Right renal cortex interstitium (tissue), 3 donors: ENCODE measurements at regions not wholly inside any gene's neighbourhood (a gene's known extent, or its start where the extent isn't known, plus 50 kb on each side); places are given as distances from the start of the nearest gene placed in this dataset.

ENCODE experiments used
- DNase-seq, 3 donors: peaks; one replicate each; pipeline ENCODE4 v3.0.0-alpha.2; 2013; ENCODE audit warnings: low read depth in 3 of 3, low spot score in 2 of 3

DNA sequence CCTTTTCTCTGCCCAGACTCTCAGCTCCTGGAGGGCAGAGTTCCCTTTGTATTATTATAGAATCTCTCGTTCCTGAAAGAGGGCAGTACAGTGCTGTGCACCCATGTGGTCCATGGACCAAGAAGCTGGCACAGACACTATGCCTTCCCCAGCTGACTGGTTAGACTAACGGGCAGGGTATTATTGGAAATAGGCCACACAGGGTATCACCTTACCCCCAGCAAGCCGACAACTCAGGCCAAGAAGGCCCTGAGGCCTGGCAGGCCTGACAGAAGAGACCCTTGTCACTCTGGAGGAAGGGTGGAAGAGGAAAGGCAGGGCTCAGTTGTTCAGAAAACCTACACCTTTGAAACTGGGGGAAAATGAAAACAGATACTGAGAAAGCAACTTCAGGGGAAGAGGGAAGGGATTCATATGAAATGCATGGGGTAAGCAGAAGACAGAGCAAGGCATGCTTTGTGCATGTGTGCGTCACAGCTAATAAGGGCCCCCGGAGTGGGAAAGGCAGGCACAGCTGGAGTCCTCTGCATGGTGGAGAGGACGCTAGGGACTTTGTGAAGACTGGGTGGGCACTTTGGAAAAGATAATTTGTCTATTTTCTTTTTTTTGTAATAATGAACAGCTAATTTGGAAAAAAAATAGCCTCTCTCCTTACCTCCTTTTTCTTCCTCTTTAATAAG, 476.8 kb upstream of the CELF4 start:
- DNase-seq: no peak

GRCh38 chr18:38038242-38038641, 472.6 kb upstream of the CELF4 start:
- DNase-seq: no peak

GRCh38 chr18:38035193-38035592, 469.6 kb upstream of the CELF4 start:
- DNase-seq: no peak

DNA sequence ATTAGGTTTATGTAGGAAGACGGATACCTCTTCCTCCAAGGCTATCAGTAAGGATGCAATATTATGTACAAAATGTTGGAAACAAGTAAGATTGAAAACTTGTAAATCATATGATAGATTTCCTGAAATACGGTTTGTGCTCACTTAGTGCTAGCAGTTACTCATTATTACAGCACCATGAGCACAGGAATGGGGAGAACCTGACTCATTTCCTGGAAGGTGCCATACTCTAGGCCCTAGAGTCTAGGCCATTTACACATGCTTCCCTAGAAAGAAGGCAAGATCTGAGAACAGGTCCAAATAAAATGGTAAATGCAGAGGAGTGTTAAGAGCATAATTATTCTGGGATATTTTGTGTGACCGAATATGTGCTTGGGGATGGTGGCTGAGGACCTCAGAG, 467.7 kb upstream of the CELF4 start:
- no peak for DNase-seq

GRCh38 chr18:38032516-38032915, 466.9 kb upstream of the CELF4 start:
- no peak for DNase-seq

DNA sequence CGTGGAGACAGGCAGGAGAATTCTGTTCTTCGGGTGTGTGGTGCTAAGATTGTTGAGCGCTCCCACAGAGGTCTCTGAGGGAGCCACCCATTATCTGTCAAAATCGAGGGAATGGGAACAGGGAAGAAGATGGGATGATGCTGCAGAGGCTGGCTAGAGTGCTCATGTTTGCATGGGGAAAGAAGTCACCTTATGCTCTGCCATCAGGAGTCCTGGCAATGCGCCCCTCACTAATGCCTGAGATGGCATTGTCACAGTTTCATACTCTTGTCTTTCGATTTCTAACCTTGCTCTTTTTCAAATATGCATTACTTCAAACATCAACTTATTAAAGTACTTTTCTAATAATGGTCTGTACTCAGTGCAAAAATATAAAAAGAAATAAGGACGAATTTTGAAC, 463.3 kb upstream of the CELF4 start:
- DNase-seq: no peak

GRCh38 chr18:38025433-38026038, 459.9 kb upstream of the CELF4 start:
- DNase-seq: peak in 1 of 3 donors; percentile 13

GRCh38 chr18:38023871-38024270, 458.3 kb upstream of the CELF4 start:
- no peak for DNase-seq

- DNase-seq: no peak
Observed at GRCh38 chr18:38022234-38022633, 456.6 kb upstream of the CELF4 start.

DNA sequence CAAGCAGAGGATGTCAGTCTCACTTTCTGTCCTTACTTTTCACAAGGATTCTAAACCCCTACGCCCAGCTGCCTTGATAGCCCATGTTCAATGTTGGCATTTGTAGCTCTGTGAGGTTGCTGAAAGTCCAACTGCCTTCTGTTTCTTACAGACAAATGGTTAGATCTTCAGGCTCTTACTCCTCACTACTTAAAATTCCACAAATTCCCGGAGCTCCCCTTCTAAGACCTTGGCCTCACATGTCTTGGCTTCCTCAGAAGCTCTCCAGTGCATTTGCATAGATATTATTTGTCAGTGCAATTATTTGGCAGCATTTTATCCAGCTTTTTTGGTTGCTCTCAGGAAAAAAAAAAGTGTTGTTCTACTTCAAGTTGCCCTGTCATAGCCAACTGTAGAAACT, 453.7 kb upstream of the CELF4 start:
- DNase-seq: no peak

GRCh38 chr18:38010971-38011857, 445.6 kb upstream of the CELF4 start:
- DNase-seq: no peak

- DNase-seq: no peak
Observed at GRCh38 chr18:38010037-38010436, 444.4 kb upstream of the CELF4 start.

- no peak for DNase-seq
Observed at GRCh38 chr18:38009320-38009719, 443.7 kb upstream of the CELF4 start.

GRCh38 chr18:38007676-38008330, 442.2 kb upstream of the CELF4 start:
- no peak for DNase-seq

DNA sequence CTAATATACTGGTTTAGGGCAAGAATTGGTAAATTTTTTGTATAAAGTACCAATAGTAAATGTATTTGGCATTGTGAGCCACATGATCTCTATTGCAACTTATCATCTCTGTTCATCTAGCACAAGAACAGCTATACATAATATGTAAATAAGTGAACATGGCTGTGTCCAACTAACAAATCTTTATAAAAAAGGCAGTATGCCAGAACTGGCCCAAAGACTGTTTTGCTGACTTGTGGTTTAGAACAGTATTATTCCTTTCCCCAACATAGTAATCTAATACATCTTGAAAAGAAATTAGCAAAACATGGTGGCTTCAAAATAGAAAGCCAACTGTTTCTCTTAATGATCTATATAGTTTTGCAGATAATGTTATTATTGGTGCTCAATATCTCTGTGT, 441.4 kb upstream of the CELF4 start:
- DNase-seq: no peak

GRCh38 chr18:38006541-38006940, 440.9 kb upstream of the CELF4 start:
- no peak for DNase-seq

DNA sequence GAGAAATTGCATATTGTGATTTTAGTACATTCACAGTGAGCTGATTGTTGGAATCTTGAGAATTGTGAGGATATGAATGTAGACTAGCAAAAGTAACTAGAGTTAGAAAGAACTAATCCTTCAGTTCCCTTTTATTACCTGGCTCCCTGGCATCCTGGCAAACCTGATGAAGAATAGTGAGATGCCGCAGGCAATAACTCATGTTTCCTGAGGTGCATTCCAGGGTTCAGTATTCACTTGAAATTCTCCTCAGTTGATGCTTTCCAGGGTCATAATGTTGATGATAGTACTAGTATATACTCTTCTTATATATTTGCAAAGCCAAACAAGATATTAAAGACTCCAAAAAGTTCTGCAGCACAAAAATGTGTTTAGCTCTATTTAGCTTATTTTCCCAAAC, 432.1 kb upstream of the CELF4 start:
- DNase-seq: no peak

DNA sequence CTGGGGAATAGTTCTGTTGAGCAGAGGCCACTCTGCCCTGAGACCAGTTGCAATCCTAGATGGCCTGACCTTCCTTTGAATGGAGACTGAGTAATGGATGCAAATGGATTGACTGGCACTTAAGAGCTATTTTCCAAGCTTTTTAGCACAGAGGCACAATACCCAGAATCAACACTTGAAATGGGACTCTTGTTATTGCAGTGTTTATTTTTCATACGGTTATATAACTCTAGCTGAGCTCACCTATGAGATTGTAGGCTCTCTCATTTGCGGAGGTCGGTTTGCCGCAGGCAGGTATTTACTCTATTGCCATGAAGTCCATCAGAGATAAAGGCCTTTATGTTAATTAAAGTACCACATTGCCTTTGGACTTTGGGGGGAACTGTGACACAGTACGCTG, 422.3 kb upstream of the CELF4 start:
- no peak for DNase-seq

- no peak for DNase-seq
Observed at GRCh38 chr18:37986665-37987064, 421.1 kb upstream of the CELF4 start.

DNA sequence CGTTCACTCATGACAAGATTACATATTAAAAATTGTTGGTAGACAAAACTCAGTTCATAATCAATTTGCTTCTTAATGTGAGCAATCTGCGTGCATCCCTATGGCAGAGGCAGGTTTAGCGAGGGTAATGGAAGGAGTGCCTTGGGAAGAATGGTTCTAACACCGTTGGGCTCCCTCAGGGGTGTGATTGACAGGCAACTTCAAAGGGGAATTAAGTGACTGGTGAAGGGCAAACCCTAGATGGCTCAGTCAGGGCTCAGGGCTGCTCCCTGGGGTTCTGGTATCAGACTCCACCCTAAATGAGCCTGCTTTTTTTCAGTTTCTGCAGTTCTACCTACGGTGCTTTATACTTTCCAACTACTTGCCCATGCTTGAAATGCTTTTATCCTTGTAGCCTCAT, 419.5 kb upstream of the CELF4 start:
- no peak for DNase-seq

GRCh38 chr18:37980556-37980955, 415.0 kb upstream of the CELF4 start:
- no peak for DNase-seq
